NCI-H1417 (cell line): ENCODE measurements at regions not wholly inside any gene's neighbourhood (a gene's known extent, or its start where the extent isn't known, plus 50 kb on each side); places are given as distances from the start of the nearest gene placed in this dataset.
"Not testable (repeated sequence)": the region's sequence is repeated elsewhere in the genome, so short reads cannot be mapped to it uniquely, and the experiment has no call there.

ENCODE experiments used
- DNase-seq, 3 experiments: peaks; one replicate each; lab custom pipeline; 2025; lab: John Stamatoyannopoulos, UW

DNA sequence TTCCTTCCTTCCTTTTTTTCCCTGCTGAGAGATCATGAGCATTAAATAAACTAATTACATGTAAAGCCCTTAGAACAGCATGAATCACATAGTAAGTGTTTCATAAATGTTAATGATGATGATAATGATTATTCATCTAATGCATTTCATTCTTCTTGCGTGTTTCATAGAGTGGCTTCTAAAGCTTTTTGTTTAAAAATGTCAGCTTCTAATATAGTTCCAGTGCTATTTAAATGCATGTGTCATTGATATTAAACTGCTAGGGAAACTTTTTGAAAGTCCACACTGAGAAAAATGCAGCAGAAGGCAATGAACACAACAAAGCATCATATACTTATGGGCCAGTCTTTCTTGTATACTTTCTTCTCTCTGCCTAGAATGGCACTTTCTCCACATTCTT is 894.8 kb downstream of the REEP3 start:
- DNase-seq: no peak

DNA sequence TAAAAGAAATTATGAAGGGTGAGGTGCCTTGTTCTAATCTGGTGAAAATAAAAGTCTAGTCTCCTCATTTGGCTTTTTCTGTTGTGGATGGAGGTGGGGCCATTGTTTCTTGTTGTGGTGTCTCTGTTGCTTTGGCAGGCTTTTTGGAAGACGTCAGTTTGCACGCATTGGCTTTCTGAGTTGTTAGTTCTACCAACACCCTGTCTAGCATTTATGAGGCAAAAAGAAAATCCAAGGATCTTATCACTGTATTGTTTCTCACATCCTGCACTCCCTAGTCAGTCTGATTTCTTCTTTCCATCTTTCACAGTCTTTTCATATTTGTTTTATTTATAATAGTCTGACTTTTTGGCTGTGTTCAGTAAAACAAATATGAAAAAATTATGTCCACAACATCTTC is 898.3 kb downstream of the REEP3 start:
- no peak for DNase-seq

DNA sequence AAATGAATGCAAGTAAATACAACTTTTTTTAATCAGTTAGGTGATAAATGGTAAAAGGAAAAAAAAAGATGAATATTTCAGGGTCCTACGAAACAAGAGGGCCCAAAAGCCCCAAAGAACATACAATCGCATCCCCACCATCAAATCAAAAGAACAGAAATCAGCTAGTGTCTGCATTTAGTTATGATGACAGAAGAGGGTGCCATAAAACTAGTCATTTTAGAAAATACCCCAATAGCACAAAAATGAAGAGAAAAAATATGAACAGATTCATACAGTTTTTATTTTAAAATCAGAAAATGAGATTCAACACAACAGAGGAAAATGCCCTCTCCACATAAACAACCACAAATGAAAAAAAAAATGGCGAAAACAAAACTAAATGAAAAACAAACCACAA is 905.5 kb downstream of the REEP3 start:
- no peak for DNase-seq

DNA sequence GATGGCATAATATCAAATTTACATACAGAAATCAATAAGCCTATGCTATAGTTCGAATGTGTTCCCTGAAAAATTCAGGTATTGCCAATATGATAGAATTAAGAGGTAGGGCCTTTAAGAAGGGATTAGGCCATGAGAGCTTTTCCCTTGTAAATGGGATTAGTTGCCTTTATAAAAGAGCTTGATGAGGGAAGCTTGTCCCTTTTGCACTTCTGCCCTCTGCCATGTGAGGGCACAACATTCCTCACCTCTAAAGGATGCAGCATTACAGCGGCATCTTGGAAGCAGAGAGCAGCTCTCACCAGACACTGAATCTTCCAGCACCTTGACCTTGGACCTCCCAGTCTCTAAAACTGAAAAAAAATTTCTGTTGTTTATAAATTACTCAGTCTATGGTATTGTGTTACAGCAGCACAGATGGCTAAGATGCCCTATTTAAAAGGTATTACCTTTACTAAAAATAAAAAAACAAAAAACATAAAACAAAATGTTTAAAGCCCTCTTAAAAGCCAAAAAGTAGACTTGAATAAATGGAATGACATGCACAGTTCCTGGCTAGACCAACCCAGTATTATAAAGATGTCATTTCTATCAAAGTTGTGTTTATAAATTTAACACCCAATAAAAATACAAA is 909.6 kb downstream of the REEP3 start:
- DNase-seq: peak in 2 of 3 experiments; percentile 5 to 14

DNA sequence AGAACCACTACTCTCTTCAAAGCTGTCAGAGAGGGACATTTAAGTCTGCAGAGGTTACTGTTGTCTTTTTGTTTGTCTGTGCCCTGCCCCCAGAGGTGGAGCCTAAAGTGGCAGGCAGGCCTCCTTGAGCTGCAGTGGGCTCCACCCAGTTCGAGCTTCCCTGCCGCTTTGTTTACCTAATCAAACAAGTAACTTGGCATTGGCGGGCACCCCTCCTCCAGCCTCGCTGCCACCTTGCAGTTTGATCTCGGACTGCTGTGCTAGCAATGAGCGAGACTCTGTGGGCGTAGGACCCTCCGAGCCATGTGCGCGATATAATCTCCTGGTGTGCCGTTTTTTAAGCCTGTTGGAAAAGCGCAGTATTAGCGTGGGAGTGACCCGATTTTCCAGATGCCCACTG is 920.7 kb downstream of the REEP3 start:
- not testable (repeated sequence) for DNase-seq

DNA sequence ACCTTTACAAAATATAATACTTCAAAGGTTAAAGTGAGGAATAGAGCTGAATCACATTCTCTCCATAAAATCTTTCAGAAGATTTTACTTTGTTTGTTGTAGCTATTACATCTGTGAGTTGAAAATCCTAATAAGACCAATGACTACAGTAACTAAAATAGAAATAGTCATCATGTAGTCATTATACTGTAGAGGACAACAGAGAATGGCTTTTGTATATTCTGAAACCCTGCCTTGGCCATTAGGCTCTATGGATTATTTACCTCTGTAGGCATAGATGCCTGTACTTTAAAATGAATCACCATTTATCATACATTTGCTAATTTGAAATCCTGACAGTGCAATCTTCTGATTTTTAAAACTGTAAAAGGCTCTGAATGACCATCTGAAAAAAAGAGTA is 923.0 kb downstream of the REEP3 start:
- DNase-seq: no peak

DNA sequence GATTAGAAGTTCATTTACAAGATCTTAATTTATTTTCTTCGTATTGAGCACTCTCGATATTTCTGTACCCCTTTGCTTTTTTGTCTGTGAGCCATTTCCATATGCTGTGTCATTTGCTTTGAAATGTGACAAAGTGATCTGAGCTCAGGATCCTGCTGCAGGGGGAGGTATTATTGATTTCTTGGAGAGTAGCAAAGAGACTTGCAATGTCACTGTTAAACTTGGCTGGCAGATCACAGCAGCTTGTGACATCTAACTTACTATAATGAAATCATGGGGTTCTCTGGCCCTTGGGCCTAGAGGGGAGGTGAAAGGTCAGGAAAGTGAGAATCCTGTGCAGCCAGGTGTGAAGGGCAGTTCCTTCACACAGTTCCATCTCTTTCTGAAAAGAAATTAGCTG is 923.4 kb downstream of the REEP3 start:
- no peak for DNase-seq

DNA sequence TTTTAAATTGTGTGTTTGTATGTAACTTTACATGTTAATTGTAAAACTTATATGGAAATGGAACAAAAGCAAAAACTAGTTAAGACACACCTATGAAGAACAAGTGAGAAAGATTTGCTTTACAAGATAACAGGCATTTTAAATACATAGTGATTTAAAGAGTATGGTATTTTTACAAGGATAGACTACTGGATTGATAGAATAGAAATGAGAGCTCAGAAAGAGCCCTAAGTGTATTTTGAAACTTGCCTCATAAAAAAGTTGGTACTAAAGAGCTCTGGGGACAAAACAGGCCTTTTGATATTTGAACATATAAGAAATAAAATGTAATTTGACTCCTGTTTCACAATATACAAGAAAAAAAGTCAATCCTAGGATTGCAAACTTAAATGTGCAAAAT is 928.4 kb downstream of the REEP3 start:
- DNase-seq: no peak

DNA sequence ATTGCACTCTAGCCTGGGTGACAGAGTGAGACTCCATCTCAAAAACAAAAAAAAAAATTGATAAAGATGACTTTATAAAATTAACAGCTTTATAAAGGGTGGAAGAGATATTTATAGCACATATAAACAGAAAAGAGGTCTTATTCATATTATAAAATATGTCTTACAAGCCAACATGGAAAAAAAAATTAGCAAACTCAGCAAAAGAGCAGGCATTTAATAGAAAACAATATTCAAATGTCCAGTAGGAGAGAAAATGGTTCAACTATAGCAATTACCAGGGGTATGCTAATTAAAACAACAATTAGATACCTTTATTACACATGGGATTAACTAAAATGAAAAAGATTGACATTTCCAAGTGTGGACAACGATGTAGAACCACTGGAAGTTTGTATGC is 929.1 kb downstream of the REEP3 start:
- DNase-seq: no peak

DNA sequence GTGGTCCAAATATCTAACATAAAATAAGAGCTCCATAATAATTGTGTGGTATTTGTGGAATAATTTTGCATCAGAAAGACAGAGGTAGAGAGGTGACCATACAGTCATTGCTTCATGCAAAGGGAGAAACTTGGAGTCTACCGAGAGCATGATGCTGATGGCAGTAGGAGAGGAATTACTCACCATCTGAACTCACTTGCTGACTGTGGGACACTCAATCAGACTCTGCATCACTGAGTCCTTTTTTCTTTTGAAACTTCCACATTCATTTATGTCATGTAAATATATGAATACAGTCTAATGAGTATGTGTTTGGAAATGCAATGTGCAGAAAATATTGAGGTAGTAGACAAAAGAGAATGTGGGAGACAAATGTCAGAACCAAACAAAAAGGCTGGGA is 933.8 kb downstream of the REEP3 start:
- no peak for DNase-seq

DNA sequence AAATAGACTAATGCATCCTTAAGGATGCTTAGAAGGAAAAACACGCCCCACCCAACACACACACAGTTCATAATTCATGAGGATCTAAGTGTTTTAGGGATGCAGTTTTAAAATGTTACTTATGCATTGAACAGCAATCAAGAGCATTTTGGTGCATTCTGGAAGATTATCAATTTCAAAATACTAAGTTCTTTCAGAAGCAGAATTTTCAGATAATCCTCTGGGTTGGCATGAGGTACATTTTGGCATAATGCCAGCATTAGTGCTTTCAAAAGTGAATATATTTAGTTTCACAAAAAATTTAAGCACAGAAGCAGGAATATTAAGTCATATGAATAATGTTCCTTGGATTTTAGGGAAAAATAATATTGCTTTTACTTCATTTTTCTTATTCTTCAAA is 937.1 kb downstream of the REEP3 start:
- DNase-seq: peak in 1 of 3 experiments; percentile 13

DNA sequence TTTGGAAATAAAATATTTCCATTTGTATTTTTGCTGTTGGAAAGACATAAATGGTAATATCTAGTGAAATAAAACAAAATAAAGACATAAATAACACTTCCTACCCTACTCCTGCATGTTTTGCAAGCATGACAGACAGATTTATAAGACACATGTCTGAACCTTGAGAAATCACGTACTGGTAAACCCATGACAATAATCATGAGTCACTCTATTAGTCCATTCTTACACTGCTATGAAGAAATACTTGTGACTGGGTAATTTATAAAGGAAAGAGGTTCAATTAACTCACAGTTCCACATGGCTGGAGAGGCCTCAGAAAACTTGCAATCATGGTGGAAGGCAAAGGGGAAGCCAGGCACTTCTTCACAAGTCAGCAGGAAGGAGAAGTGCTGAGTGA is 942.2 kb downstream of the REEP3 start:
- DNase-seq: no peak

DNA sequence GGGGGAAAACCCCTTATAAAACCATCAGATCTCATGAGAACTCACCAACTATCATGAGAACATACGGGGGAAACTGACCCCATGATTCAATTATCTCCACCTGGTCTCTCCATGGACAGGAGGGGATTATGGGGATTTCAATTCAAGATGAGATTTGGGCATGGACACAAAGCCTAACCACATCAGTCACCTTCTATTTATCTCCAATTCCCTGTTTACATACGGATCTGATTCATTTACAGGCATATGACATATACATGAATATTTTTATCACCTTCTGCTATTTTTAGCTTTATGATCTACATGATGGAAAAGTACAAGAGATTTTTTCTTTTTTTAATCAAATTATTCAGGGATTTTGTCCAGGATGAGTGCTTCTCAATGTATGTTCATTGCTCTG is 944.5 kb downstream of the REEP3 start:
- DNase-seq: no peak

DNA sequence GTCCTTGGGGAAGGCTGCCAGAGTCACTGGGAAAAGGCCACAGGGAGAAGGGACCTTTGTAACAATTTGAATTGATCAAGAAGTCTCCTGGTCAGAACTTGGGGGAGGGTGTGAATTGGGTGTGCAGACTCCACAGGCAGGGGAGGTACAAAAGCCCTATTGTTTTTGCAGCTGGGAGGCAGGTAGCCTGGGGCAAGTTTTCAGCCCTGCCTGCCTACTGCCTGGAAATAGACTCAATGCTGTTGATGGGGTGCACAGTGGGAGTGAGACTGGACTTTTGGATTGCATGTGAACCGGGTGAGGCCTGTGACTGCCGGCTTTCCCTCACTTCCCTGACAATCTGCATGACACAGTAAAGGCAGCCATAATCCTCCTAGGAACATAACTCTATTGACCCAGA is 947.0 kb downstream of the REEP3 start:
- DNase-seq: no peak

DNA sequence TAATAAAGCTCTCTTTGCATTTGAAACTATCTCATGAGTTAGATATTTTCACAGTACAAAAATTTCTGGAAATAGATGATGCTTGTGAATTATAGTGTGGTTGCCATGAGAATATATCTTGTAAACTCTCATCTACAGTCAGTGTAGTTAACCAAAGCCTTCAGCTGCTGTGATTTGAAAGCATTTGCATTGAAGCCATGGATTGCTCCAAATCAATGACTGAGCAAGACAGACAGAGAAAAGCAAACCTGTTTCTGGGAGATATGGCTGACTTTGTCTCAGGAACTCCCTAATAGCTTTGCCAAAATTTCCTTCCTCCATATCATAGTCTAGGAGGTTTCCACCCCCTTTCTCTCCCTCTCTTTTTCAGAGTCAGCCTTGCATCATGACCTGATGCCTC is 955.3 kb downstream of the REEP3 start:
- no peak for DNase-seq

DNA sequence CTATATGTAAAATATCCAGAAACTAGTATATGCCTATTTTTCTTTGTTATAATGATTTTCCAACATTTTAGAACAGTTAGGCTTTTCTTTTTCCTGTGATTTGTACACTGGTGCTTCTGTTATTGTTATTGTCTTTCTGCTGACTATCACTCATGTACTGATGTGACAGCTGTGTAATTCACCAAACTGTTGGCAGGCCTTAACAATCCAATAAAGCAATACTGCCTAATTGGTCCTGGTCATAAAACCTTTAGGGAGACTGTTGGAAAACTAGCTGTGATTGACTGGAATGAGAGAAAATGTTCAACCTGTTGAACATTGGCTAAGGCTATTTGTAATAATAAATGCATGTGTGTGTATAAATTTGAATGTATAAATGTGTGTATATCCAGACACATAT is 956.6 kb downstream of the REEP3 start:
- DNase-seq: no peak

DNA sequence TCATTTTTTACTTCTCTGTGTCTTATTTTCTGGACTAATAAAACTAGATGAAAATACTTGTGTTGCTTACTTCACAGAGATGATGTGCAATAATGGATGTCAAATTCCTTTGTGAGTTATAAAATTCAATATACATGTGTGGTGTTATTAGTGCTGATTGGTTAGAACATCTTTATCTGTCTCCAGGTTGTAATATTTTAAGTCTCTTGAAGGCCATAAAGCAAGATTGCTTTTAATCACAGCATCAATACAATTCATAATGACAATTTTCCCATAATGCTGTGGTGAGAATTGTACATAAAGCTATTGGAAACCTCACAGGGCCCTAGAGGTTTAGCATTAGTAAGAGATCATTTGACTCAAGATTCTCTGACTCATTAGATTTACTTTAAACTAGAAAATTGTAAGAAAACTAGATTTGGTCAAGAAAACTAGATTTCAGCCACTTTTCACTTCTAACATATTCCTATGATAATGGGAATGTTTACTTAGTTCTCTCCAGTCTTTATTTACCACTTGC is 963.7 kb downstream of the REEP3 start:
- no peak for DNase-seq

DNA sequence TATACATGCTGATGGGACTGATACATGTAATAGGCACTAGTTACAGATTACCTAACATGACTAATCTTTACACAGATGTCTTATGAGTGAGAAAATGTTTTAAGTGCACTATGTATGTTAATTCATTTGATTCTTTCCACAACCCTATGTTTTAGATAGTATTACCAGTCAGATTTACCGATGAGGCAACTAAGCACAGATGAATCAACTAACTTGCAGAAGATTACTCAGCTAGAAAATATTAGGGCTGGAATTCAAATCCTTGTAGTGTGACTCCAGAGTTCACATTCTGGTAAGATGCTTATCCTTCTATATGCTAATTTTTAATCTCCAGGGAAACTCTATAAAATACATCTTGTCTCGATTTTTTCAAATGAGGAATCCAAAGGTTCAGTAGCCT is 964.9 kb downstream of the REEP3 start:
- DNase-seq: no peak

DNA sequence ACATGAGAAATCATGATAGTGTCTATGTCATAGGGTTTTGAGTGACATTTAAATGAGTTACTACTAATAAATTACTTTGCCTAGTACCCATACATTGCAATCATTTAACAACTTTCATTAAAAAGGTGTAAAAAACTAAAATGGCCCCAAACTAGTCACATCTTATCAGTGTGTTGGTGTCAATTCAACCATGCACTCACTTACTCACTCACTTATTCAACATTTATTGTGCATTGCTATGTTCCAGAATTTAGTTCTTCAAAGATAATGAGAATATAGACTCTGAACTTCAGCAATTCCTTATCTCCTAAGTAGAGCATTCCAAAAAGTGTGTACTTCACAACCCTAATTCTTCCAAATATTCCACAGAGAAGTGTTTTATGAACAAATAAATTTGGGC is 965.7 kb downstream of the REEP3 start:
- no peak for DNase-seq

DNA sequence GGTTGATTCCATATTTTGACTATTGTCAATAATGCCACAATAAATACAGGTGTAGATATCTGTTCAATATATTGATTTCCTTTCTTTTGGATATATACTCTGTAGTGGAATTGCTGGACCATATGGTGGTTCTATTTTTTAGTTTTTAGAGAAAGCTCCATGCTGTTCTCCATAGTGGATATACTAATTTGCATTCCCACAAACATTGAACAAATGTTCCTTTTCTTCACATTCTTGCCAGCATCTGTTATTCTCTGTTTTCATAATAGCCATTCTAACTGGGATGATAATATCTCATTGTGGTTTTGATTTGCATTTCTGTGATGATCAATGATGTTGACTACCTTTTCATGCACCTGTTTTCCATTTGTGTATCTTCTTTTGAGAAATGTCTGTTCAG is 973.7 kb downstream of the REEP3 start:
- DNase-seq: no peak

DNA sequence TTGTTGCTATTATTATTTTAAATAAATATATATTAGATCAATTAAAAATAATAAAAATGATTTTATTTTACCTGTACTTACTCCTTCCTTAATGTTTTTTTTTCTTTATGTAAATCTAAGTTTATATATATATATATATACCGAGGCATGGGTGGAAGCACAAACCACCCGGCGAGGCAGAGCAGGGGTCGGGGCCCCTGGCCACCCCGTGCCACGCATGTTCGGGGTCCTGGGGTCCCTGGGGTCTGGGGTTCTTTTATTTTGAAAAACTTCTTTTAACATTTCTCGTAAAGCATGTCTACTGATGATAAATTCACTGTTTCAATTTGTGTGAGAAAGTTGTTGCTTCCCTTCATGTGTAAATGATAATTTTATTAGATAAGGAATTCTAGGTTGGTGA is 976.1 kb downstream of the REEP3 start:
- no peak for DNase-seq

DNA sequence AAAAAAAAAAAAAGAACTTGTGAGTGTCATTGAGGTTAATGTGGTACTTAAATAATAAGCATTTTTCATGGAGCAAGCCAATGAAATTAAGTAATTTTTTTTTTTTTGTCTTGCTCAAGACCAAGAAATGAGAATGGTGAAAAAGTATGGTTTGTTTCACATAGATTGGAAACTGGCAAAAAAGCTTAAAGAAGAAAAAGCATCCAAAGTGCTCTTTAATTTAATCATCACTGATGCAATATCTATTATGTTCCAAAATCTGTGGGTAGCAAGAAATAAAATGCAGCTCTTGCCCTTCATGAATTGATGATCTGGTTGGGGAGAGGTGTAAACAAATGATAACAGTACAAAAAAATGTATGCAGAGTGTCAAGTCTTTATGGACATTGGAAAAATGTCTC is 980.6 kb downstream of the REEP3 start:
- DNase-seq: no peak

DNA sequence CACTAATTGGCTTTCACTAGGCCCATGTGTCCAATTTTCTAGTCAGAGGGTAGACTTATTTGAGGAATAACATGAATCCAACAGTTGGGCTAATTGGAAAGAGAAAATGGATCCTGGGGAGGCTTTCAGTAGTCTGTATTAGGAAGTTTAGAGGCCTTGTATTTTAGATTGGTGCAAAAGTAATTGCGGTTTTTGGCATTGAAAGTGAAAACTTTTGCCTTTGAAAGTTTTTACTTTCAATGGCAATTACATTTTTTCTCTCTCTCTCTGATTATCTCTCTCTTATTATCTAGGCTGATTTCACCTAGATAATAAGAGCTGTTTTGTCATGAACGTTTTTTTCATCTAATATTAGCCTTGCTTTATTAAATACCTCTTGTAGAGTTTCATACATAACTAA is 981.7 kb downstream of the REEP3 start:
- DNase-seq: no peak

DNA sequence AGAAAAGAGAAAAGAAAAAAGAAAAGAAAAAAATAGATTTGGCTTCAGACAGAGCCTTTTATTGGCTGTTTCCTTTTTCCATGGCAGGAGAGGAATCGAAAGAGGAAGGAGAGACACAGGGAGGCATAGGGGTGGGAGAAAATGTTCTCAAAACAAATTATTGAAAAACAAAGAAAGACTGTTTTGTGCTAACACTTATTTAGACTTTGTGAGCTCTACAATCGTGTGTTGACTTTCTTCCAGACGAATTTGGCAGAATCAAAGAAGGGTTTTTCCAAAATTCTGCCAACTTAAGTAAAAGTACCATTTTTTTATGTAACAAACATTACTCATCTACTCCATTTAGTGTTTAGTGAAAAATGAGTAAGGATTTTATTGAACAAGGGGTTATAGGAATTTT is 982.2 kb downstream of the REEP3 start:
- no peak for DNase-seq

DNA sequence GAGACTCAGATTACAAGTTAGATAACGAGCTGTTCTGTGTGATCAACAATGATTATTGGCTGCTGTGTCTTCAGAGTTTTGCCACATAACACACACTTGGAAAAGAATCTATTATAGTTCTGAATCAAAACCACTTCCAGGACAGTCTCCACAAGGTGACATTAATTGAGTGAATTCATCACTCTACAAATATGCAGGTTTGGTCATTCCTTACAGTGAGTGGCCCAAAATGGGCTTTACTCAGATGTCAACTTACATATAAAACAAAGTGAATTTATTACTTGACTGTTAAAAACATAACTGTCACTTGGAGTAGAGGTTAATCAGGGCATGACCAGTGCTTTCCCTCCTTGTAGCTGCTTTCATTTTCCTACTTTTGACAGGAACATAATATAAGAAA is 984.3 kb downstream of the REEP3 start:
- no peak for DNase-seq
